PC-9 (cell line): ENCODE measurements at regions not wholly inside any gene's neighbourhood (a gene's known extent, or its start where the extent isn't known, plus 50 kb on each side); places are given as distances from the start of the nearest gene placed in this dataset.

Experiments used
- EZH2 ChIP-seq: fragments of 200-600 bp; sonication (generic); IDR thresholded peaks from 2 replicates; pipeline ENCODE4 v1.8.0; 2017; ENCODE audit warnings: antibody characterized with exemption, low read depth
- TF ChIP-seq, protein P1 (sequence below): fragments of 200-600 bp; sonication (generic); conservative IDR thresholded peaks from 2 replicates; pipeline ENCODE4 v1.6.1; 2017; ENCODE audit warnings: mixed run types, antibody characterized with exemption, mild to moderate bottlenecking, moderate library complexity

GRCh38 chr18:34624551-34624950 lies 85.5 kb upstream of the DTNA start:
- TF ChIP-seq, protein P1, sequence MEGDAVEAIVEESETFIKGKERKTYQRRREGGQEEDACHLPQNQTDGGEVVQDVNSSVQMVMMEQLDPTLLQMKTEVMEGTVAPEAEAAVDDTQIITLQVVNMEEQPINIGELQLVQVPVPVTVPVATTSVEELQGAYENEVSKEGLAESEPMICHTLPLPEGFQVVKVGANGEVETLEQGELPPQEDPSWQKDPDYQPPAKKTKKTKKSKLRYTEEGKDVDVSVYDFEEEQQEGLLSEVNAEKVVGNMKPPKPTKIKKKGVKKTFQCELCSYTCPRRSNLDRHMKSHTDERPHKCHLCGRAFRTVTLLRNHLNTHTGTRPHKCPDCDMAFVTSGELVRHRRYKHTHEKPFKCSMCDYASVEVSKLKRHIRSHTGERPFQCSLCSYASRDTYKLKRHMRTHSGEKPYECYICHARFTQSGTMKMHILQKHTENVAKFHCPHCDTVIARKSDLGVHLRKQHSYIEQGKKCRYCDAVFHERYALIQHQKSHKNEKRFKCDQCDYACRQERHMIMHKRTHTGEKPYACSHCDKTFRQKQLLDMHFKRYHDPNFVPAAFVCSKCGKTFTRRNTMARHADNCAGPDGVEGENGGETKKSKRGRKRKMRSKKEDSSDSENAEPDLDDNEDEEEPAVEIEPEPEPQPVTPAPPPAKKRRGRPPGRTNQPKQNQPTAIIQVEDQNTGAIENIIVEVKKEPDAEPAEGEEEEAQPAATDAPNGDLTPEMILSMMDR = no peak
- no peak for TF ChIP-seq EZH2
